Inflammatory macrophage treated with lipopolysaccharide for 4 hours (primary cell): ENCODE measurements at regions not wholly inside any gene's neighbourhood (a gene's known extent, or its start where the extent isn't known, plus 50 kb on each side); places are given as distances from the start of the nearest gene placed in this dataset.

Source experiments
- DNase-seq: peaks from one replicate; pipeline ENCODE4 v3.0.0-alpha.2; 2020

DNA sequence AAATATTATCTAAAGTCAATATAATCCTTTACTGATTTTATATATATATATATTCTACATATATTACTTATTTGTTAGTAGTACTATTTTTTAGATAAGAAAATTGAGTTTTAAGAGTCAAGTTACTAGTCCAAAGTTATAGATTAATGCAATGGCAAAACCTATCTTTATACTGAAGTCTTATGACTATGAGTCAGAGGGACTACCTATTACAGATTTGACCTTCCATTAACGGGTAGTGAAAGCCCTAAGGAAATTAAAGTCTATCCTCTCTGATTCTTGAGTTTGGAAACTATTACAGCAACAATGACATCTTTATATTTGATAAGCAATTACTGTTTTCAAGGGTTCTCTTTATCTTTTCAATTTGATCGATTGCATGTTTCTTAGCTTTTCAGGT, 315.8 kb downstream of the CASP12 start:
- DNase-seq: no peak

DNA sequence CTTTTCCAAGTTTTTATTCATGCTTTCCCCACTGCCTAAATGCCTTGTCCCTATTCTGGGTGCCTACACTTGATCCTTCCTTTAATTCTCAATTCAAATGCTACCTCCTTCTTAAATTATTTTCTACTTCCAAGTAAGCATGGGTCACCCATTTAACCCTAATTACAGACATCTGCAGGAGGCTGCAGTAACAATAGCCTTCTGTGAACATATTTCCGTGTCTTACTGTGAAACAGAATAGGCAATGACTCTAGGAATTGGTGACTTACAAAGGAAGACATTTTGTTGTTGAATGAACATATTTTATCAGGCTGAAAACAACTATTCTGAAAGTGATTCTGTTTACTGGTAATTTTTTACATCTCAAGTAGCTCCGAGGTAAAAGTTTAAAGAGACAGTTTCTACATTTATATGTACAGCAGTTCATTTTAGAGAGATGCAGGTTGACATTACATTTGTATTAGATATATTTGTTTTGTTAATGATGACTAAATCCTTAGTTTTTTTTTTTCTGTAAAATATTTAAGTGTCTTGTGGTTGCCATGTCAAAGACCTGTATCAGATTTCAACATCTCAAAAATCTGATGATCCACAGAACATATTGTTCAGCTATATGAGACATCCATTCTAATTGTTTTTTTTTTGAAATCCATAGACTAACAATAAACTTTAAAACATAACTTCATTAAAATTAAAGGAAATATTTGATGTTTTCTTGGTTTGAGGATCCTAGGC, 316.8 kb downstream of the CASP12 start:
- no peak for DNase-seq

DNA sequence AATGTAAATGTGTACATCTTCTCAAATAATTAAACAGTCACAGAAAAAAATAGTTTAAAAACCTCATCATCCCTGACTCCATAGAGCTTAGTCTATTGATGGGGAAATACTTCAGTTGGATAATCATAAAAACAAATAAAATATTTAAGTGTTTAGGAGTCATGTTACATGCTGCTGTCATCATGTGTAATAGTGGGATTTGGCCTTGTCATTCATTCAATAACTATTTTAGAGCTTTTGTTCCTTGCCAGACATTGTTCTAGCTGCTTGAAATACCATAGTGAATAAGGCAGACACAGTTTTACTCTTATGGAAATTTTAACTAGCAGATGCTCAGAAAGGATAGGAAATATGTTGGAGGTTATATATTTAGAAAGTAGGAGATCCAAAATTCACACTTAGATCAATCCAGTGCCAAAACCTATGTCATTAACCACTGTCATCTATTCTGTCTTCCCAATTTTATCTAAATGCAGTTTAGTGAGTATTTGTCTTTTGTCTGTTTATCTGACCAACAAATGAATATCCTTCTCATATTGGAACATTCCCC, 324.7 kb downstream of the CASP12 start:
- DNase-seq: no peak

DNA sequence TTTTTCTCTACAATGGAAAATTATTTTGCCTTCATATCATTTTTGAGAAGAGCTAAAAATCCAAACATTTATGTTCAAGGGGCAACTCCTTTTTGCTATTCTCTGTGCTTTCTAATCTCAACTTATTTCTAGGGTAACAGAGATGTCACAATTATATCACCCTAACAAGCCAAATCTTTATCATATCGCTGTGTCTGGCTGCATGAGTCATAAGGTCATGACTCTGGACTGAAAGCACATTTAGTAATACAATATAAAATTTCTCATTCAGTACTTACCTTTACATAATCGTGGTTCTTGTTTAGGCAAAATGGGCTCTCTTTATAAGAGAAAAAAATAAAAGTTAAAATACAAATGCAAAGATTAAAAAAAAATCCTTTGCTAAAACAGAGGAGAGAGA, 326.0 kb downstream of the CASP12 start:
- no peak for DNase-seq

DNA sequence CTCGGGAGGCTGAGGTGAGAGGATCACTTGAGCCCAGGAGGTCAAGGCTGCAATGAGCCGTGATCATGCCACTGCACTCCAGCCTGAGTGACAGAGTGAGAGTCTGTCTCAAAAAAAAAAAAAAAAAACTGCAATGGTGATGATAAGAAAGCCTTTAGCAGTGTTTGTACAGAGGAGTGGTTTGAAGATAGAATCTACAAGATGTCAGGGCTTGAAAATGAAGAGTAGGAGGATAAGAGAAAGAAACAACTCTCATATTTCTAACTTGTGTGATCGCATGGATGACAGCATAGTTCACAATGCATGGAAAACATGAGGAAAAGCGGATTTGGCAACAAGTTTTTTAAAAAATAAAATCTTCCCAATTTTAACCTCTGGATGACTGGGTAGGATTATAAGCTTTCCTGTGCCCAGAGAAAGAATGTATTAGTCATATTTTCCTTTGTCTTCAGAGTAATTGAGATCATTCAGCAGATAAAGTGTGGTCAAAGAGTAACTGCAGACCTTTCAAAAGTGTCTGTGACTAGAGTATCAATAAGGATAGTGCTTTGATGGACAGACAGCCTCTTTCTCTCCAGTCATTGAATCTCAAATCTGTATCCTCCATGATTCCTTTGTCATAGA, 328.1 kb downstream of the CASP12 start:
- no peak for DNase-seq

DNA sequence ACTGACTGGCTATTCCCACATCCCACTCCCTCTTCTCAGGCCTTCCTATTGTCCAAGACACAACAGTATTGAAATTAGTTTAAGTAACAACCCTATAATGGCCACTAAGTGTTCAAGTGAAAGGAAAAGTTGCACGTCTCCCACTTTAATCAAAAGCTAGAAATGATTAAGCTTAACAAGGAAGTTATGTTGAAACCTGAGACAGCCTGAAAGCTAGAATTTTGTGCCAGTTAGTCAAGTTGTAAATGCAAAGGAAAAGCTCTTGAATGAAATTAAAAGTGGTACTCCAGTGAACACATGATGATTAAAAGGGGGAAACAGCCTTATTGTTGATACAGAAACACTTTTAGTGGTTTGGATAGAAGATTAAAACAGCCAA, 332.7 kb downstream of the CASP12 start:
- no peak for DNase-seq

DNA sequence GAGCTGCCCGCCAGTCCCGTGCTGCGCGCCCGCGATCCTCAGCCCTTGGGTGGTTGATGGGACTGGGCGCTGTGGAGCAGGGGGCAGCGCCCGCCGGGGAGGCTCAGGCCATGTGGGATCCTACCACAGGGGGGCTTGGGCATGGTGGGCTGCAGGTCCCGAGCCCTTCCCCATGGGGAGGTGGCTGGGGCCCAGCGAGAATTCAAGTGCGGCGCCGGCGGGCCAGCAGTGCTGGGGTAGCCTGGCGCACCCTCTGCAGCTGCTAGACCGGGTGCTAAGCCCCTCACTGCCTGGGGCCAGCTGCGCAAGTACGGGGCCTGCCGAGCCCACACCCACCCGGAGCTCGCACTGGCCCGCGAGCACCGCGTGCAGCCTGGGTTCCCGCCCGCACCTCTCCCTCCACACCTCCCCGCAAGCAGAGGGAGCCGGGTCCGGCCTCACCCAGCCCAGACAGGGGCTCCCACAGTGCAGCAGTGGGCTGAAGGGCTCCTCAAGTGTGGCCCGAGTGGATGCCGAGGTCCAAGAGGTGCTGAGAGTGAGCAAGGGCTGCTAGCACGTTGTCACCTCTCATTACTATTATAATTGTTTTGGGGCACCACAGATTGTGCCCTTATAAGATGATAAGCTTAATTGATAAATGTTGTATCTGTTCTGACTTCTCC, 333.2 kb downstream of the CASP12 start:
- no peak for DNase-seq

DNA sequence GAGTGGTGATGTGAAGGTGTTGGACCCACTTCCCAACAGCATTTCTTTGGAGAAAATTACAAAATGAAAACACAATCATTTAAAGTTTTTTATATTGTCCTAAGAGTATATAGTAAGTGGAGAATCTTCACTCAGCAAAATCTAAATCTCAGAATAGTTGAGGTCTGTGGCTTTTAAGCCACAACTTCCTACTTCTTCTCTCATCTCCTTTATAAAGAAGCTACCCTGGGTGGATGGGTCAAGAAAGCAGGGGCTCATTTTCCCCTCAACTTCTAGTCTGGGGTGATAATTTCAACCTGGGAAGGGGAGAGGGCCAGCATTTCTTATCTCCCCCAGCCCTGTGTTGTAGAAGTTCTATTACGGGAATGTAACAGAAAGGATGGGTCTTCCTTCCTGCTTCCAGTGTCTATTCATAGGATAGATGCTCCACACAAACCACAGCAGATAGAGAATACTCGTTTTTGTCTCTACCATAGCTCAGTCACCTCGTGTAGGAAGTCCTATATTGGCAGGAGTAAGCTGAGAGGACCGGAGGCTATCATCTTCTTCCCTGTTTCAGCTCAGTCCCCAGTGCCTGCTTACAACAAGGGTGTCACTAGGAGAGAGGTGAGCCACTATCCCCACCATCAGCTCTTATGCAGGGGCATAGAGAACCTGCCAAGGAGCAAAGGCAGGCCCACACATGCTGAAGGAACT, 341.5 kb downstream of the CASP12 start:
- DNase-seq: no peak

DNA sequence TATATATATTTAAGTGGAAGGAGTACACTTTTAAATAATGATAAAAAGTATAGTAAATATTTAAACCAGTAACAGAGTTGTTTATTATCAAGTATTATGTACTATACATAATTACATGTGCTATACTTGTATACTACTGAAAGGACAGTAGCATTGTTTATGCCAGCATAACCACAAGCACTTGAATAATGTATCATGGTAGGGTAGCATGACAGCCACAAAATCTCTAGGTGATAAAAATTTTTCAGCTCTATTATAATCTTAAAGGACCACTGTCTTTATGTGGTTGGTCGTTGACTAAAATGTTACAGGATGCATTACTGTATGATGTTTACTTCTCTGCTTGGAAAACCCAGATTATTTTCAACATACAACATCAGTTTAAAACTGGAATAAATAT, 349.2 kb downstream of the CASP12 start:
- no peak for DNase-seq

DNA sequence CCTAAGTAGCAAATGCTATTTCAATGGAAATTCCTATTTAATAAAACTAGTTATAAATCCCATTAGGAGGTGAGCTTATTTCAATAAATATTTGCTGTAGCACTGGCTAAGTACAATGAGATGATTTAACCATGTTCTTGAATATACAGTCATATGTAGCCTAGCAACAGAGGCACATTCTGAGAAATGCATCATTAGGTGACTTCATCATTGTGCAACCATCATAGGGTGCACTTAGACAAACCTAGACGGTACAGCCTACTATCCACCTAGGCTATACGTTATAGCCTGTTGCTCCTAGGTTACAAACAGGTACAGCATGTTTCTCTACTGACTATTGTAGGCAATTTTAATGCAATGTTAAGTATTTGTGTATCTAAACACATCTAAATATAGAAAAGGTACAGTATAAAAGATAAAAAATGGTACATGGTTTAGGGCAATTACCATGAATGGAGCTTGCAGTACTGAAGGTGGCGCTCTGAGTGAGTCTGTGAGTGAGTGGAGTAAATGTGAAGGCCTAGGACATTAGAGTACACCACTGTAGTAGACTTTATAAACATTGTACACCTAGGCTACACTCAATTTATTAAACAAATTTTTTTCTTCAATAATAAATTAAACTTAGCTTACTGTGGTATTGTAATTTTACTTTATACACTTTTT, 350.1 kb downstream of the CASP12 start:
- DNase-seq: no peak

DNA sequence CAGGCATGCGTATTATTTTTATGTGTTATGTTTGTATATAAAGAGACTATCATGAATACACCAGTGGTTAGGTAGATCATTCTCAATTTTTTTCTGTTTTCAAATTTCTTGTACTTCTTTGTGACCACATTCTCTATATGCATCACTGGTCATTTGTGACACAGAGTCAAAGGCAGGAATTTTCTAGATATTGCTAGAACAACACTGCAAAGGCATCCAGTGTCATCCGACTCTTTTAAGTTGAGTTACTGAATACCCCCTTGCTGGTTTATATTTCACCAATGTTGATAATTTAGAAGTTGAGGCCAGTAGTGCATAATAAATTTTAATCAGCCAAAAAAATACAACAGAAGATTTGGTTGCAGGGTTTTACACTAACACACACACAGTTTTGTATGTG, 351.8 kb downstream of the CASP12 start:
- no peak for DNase-seq

DNA sequence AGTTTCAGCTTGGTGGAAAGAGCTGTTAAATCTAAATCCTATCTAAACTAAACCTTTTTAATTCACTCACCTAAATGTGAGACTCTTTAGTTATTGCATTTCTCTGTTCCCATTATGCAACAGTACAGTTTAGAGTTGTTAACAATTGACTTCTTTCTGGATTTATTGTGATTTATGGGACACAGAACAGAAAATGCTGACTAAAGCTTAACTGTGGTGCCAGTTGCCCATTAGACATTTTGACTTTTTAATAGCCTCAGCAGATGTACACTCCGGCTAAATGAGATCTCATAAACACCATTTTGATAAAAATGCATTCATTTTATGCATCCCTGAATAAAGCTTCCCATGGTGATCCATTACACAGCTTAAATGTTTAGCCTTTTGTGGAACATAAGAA, 356.6 kb downstream of the CASP12 start:
- no peak for DNase-seq

DNA sequence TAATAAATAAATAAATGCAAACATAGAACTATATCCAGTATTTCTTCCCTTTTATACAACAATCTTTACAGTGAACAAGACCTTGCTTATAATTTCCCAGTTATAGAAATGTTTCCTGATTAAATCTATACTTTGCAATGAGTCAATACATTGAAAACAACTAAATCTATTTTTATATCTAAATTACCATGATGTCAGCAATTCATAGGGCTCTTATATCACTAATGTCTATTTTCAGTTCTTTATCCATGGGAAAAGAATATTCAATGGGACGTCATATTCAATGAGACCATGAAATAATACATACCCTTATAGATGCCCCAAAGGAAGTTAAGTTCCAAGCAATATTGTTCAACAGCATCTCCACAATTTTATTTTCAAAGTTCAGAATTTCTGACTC, 359.9 kb downstream of the CASP12 start:
- DNase-seq: no peak

DNA sequence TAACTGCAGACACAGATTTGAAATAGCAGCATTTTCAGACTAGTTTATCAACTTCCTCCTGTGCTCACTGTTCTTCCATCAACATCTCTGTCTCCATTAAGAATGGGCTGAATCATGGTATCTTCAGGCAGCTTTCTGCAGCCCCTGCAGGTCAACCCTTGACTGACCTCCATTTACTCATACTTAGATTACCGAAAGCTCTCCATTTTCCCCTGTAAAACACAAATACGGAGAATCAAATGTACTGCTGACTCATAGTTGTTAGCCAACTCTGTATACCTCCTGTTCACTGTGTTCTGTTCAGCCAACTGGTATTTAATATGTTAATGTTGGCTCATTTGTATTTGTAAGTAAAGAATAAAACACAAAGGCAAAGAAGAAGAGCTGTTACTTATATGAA, 364.0 kb downstream of the CASP12 start:
- peak; percentile 3 for DNase-seq

DNA sequence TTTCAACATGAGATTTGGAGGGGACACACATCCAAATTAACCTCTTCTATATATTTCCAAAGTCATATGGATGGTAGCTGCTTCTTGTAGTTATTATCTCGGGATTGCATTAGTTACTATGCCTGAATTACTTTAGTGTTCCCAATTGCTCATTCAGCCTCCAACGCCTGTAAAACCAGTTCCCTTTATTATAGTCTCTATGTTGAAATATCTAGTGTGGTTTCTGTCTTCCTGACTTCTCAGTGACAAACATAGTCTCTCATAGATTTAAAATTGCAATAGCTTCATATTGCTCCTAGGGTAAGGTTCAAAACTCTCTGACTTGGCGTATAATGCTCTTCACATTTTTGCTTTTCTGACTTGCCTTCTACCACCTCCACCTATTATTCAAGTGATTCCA, 366.4 kb downstream of the CASP12 start:
- peak; percentile 74 for DNase-seq

DNA sequence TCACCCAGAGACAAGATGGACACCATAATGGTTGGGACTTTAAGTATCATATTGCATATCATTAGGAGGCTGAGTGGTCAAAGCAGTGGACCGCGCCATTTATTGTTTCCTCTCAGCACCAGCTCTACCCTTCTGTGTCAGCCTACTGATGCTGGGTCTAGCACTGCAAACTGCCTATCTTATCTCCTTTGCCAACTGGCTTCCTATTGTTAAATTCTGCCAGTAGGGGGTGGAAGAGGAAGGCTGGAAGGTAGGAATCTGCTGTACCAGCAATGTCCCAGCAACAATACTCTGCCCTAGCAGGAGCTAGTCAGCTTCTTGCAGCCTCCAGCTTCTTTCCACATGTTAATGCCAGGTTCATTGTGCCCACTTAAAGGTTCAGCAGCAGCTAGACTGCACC, 367.1 kb upstream of the PDGFD start:
- DNase-seq: peak; percentile 4

DNA sequence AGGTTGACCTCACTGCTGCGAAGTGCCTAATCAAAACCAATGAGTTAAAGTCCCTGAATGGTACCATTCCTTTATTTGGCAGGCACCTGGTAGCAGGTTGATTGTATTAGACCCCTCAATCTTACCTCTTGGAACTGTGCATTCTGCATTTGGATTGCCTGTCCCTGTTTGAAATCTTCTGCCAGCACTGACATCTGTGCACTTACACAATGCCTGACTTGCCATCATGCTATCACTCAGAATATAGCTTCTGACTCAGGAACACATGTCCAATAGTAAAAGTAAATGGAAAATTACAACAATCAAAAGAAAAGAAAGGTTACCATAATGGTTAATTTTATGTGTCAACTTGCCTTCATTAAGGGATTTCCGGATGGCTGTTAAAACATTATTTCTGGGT, 366.0 kb upstream of the PDGFD start:
- DNase-seq: no peak

DNA sequence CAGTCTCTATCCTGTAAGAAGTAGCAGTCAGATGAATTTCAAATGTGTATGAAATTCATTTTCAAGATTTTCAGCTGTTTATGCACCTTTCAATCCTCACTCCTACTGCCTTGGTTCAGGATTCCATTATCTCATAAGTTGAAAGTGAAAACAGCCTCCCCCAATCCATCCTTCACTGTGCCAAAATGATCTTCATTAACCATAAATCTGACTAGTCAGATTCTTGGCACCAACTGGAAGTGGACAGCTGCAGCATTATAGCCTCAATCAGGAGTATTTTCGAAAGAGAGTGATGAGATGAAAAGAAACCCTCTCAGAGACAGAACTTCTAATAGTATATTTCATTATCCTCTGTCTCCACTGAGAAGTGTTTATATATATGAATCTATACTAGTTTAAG, 365.3 kb upstream of the PDGFD start:
- no peak for DNase-seq

DNA sequence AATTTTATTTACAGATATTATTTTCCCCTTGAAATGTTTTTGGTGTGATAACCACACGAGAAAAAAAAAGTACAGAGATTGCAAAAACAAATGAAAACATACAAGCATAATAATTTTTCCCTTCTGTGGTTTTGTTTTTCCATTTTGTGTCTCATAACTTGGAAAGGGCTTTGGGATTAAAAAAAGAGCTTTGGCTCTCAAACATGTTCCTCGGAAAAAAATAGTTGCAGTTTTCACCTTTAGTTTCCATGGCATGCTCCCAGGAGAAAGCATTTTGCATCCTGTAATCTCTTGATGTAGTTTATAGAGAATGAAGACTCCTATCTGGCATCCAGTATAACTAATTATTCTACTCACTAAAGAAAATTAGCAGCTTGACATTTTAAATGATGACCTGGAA, 362.1 kb upstream of the PDGFD start:
- DNase-seq: no peak

DNA sequence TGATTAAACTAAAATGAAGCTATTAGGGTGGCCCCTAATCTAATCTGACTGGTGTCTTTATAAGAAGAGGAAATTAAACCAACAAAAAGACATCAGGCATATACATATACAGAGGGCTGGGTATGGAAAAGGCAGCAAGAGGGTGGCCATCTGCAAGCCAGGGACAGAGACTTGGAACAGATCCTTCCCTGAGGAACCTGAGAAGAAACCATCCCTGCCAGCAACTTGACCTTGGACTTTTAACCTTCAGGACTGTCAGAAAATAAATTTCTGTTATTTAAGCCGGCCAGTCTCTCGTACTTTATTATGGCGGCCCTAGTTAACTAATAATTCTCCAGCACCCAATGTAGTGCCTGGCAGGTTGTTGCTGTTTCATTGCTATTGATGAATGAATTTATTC, 361.5 kb upstream of the PDGFD start:
- no peak for DNase-seq

DNA sequence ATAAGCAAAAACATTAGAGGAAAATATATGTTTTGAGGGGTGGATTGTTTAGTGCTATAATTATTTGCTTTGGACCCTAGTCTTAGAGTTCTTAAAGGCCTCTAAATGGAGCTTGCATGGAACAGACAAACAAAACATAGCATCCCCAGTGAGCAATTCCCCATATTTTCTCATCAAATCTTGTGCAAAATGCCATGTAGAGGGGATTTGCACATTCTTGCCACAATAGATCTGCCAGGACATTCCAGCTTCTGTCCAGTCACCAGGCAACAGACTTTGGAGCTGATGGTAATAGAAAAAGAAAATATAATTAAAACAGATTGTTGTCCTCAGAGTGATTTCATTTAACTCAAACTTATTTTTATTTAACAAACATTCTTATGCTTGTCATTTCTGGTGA, 360.3 kb upstream of the PDGFD start:
- no peak for DNase-seq

DNA sequence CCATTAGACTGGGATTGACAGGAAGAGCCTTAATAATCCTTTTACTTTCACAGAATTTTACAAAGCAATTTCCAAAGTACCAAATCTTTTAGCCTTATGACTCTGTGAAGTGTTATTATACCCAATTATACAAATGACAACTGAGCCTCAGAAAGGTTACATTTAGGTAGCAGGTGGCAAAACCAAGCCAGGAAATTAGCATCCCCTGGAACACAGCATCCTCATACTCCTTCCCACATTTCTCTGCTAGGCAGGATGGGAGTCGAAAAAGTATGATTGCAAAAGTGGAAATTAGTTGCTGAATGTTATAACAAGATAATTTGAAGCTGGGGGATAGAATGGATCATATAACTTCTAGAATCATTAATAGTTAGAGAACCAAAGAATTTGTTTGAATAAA, 359.7 kb upstream of the PDGFD start:
- DNase-seq: no peak

DNA sequence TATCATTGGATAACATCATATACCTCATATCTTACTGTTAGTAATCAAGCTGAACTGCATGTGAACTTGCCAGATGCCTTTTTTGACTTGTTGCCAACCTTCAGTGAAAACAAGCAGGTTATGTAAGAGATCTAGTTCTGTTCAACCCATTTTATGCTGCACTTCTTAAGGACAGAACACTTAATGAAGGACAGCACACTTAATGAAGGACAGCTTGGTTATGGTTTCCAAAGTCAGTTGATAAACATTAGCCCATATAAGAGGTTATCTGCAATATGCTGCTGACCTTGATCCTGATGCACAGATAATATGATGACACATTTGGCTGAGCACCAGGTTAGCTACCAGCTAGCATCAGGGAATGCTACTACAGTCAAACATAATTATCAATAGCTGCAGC, 358.7 kb upstream of the PDGFD start:
- no peak for DNase-seq
